Spleen (tissue), 7 donors: ENCODE measurements at regions not wholly inside any gene's neighbourhood (a gene's known extent, or its start where the extent isn't known, plus 50 kb on each side); places are given as distances from the start of the nearest gene placed in this dataset.
"Not testable (repeated sequence)": the region's sequence is repeated elsewhere in the genome, so short reads cannot be mapped to it uniquely, and the experiment has no call there.

Experiments
- POLR2AphosphoS5 ChIP-seq, 3 donors: sonication (generic); formaldehyde crosslinking; IDR thresholded peaks; one replicate each; pipeline ENCODE4 v1.5.1; 2017; ENCODE audit warnings: antibody characterized with exemption in 3 of 3
- TF ChIP-seq, protein P1 (sequence below), 11 experiments: fragments of 200-600 bp in 7 of 11; fragments of 450-650 bp in 4 of 11; sonication (generic) in 4 of 11; IDR thresholded peaks in 8 of 11; conservative IDR thresholded peaks in 3 of 11; 1 replicate in 7 of 11; 2 replicates in 4 of 11; pipeline versions ENCODE4 v1.4.0 to v1.8.0; 2016 to 2021; ENCODE audit warnings: antibody characterized with exemption in 11 of 11, inconsistent platforms in 4 of 11, mild to moderate bottlenecking in 1 of 11
- donor health status: DM: no; HTN: no; CAD: no; lungs with moderate emphysema.
- donor health status: DM: no; HTN: no; CAD: no.
- donor health status: DM: no; HTN: no; CAD: no.

DNA sequence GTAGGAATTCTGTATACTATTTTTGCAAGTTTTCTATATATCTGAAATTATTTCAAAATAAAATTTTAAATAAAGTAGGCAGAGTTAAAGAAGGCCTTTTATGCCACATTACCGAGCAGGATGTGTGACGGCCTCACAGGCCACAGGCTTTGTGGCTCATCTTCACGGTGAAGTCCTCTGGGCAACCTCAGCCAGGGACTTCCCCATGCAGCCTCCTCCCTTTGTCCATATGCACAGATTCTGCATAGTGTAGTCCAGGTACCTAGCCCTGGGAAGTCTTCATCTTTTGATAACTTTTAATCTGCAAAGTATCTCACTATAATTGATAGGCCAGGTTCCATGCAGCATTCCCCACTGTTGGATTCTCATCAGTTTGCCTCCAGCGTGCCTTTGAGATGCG lies 62.8 kb downstream of the ARHGAP11B start:
- TF ChIP-seq POLR2AphosphoS5 (IDR thresholded peaks at IDR 0.05): not testable (repeated sequence)
- TF ChIP-seq, protein P1, sequence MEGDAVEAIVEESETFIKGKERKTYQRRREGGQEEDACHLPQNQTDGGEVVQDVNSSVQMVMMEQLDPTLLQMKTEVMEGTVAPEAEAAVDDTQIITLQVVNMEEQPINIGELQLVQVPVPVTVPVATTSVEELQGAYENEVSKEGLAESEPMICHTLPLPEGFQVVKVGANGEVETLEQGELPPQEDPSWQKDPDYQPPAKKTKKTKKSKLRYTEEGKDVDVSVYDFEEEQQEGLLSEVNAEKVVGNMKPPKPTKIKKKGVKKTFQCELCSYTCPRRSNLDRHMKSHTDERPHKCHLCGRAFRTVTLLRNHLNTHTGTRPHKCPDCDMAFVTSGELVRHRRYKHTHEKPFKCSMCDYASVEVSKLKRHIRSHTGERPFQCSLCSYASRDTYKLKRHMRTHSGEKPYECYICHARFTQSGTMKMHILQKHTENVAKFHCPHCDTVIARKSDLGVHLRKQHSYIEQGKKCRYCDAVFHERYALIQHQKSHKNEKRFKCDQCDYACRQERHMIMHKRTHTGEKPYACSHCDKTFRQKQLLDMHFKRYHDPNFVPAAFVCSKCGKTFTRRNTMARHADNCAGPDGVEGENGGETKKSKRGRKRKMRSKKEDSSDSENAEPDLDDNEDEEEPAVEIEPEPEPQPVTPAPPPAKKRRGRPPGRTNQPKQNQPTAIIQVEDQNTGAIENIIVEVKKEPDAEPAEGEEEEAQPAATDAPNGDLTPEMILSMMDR (IDR thresholded peaks at IDR 0.05 in 8 of 11, conservative IDR thresholded peaks at IDR 0.05 in 3 of 11): not testable (repeated sequence)
